Lower lobe of right lung (tissue), 2 donors: ENCODE measurements at regions not wholly inside any gene's neighbourhood (a gene's known extent, or its start where the extent isn't known, plus 50 kb on each side); places are given as distances from the start of the nearest gene placed in this dataset.

Experiments used
- ATAC-seq, 2 donors: fragments of 200-7000 bp; cut with Tn5 transposase; one replicate each; pipeline ENCODE4 v1.9.1; 2020 to 2022; ENCODE audit warnings: mild to moderate bottlenecking in 2 of 2, moderate library complexity in 2 of 2
- DNase-seq: peaks from one replicate; pipeline ENCODE4 v3.0.0-alpha.2; 2020
- H3K27ac ChIP-seq: fragments of 200-600 bp; one replicate; pipeline ENCODE4 v1.8.0; 2022
- H3K27me3 ChIP-seq: fragments of 200-600 bp; one replicate; pipeline ENCODE4 v1.8.0; 2022; ENCODE audit warnings: low read depth
- H3K36me3 ChIP-seq: fragments of 200-600 bp; one replicate; pipeline ENCODE4 v1.8.0; 2022; ENCODE audit warnings: mild to moderate bottlenecking
- H3K4me1 ChIP-seq: fragments of 200-600 bp; one replicate; pipeline ENCODE4 v1.8.0; 2022
- H3K4me3 ChIP-seq: fragments of 200-600 bp; one replicate; pipeline ENCODE4 v1.8.0; 2022; ENCODE audit warnings: mild to moderate bottlenecking
- H3K9me3 ChIP-seq: fragments of 200-600 bp; one replicate; pipeline ENCODE4 v1.8.0; 2022
- CTCF ChIP-seq: fragments of 200-600 bp; IDR thresholded peaks from one replicate; pipeline ENCODE4 v1.8.0; 2022; ENCODE audit warnings: antibody characterized with exemption, mild to moderate bottlenecking
- intact Hi-C: fragments of 100-400 bp; cut with DNase I; formaldehyde crosslinking; loops from one replicate; pipeline ENCODE4 v1.11.0; 2022
- donor health status: DM: no; HTN: yes; CAD: no; lungs with severe emphysema.

- H3K4me3 ChIP-seq: no peak overlapping the region
- intact Hi-C loops: no loop called here
- no peak for TF ChIP-seq CTCF
- no peak overlapping the region for H3K27ac ChIP-seq
- no peak for DNase-seq
- H3K36me3 ChIP-seq: no peaks in the 10 kb centered on the region
- H3K4me1 ChIP-seq: no peaks in the 10 kb centered on the region
- H3K9me3 ChIP-seq: no peaks in the 10 kb centered on the region
- H3K27me3 ChIP-seq: no peaks in the 10 kb centered on the region
- ATAC-seq: no peak
Observed at GRCh38 chr12:74846116-74846515, 308.5 kb downstream of the ATXN7L3B start.

GRCh38 chr12:74847169-74847568, 309.5 kb downstream of the ATXN7L3B start:
- H3K27ac ChIP-seq: no peak overlapping the region
- no peak for DNase-seq
- H3K4me3 ChIP-seq: no peak overlapping the region
- no peaks in the 10 kb centered on the region for H3K36me3 ChIP-seq
- no peaks in the 10 kb centered on the region for H3K27me3 ChIP-seq
- no peak for TF ChIP-seq CTCF
- peak in 1 of 2 donors; percentile 49 for ATAC-seq
- H3K4me1 ChIP-seq: no peaks in the 10 kb centered on the region
- intact Hi-C loops: no loop called here
- no peaks in the 10 kb centered on the region for H3K9me3 ChIP-seq

- H3K27me3 ChIP-seq: no peaks in the 10 kb centered on the region
- TF ChIP-seq CTCF: no peak
- no peaks in the 10 kb centered on the region for H3K9me3 ChIP-seq
- intact Hi-C loops: no loop called here
- no peaks in the 10 kb centered on the region for H3K36me3 ChIP-seq
- no peaks in the 10 kb centered on the region for H3K4me1 ChIP-seq
- DNase-seq (no peak), ATAC-seq (no peak)
- H3K27ac ChIP-seq: no peak overlapping the region
- H3K4me3 ChIP-seq: no peak overlapping the region
Observed at GRCh38 chr12:74848006-74848405, 310.4 kb downstream of the ATXN7L3B start.

- ATAC-seq (no peak), DNase-seq (no peak)
- no peak overlapping the region for H3K27ac ChIP-seq
- H3K27me3 ChIP-seq: no peaks in the 10 kb centered on the region
- no peak for TF ChIP-seq CTCF
- intact Hi-C loops: no loop called here
- no peaks in the 10 kb centered on the region for H3K36me3 ChIP-seq
- H3K4me1 ChIP-seq: no peaks in the 10 kb centered on the region
- H3K9me3 ChIP-seq: no peaks in the 10 kb centered on the region
- no peak overlapping the region for H3K4me3 ChIP-seq
Observed at GRCh38 chr12:74849801-74850200, 312.2 kb downstream of the ATXN7L3B start.

DNA sequence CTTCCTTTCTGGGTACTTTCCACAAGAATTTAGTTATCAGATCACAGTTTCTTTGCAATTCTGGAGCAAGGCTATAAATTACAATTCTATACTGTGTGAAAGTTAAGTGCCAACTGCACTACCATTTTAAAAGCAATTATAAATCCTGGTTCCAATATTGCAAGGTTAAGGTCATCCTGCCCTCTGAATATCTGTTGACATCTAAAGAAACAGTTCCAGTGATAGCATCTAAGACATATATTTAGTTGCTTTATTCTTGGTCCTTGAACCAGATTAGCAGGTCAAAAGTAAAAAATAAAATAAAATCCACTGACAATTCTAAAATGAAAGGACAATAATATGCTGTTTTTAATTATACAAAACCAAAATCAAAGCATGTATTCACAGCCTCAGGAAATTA, 334.2 kb downstream of the ATXN7L3B start:
- no peaks in the 10 kb centered on the region for H3K27me3 ChIP-seq
- H3K9me3 ChIP-seq: no peaks in the 10 kb centered on the region
- ATAC-seq: no peak
- intact Hi-C loops: no loop called here
- TF ChIP-seq CTCF: no peak
- H3K4me3 ChIP-seq: no peak overlapping the region
- H3K27ac ChIP-seq: no peak overlapping the region
- no peaks in the 10 kb centered on the region for H3K4me1 ChIP-seq
- no peak for DNase-seq
- H3K36me3 ChIP-seq: no peaks in the 10 kb centered on the region

GRCh38 chr12:74885775-74886174, 323.9 kb downstream of the KCNC2 start:
- H3K27ac ChIP-seq: no peak overlapping the region
- intact Hi-C loops: no loop called here
- no peaks in the 10 kb centered on the region for H3K4me1 ChIP-seq
- H3K9me3 ChIP-seq: peaks cover 4% of the 10 kb centered on the region
- no peak for ATAC-seq
- no peak overlapping the region for H3K4me3 ChIP-seq
- no peaks in the 10 kb centered on the region for H3K36me3 ChIP-seq
- H3K27me3 ChIP-seq: no peaks in the 10 kb centered on the region
- DNase-seq: no peak
- no peak for TF ChIP-seq CTCF
